Activated CD4-positive, alpha-beta T cell treated with anti-CD3 and anti-CD28 coated beads, Interleukin-2, amount 10 ng/mL, durations not matched to agents 7 days and 5 days (primary cell): ENCODE measurements at regions not wholly inside any gene's neighbourhood (a gene's known extent, or its start where the extent isn't known, plus 50 kb on each side); places are given as distances from the start of the nearest gene placed in this dataset.
"Not testable (repeated sequence)": the region's sequence is repeated elsewhere in the genome, so short reads cannot be mapped to it uniquely, and the experiment has no call there.

ENCODE experiments used
- CTCF ChIA-PET: fragments of 350-600 bp; sonication (Branson Sonifier 250); formaldehyde crosslinking; loops from one replicate; lab custom pipeline; 2021; ENCODE audit warnings: antibody characterized with exemption; lab: Charles Lee
- POLR2A ChIA-PET: fragments of 350-600 bp; sonication (Branson Sonifier 250); formaldehyde crosslinking; loops from one replicate; lab custom pipeline; 2021; ENCODE audit warnings: antibody characterized with exemption; lab: Charles Lee
- DNase-seq: peaks from one replicate; pipeline ENCODE4 v3.0.0-alpha.2; 2020
- H3K27ac Mint-ChIP-seq: one replicate; pipeline ENCODE4 v1.8.0; 2021; ENCODE audit warnings: mild to moderate bottlenecking, moderate library complexity, mixed read lengths
- H3K27me3 Mint-ChIP-seq: one replicate; pipeline ENCODE4 v1.8.0; 2021; ENCODE audit warnings: mixed read lengths
- H3K36me3 Mint-ChIP-seq: one replicate; pipeline ENCODE4 v1.8.0; 2021; ENCODE audit warnings: low read depth, mixed read lengths
- H3K4me1 Mint-ChIP-seq: one replicate; pipeline ENCODE4 v1.8.0; 2021; ENCODE audit warnings: mixed read lengths
- H3K4me3 Mint-ChIP-seq: one replicate; pipeline ENCODE4 v1.8.0; 2021; ENCODE audit warnings: mild to moderate bottlenecking, moderate library complexity, mixed read lengths
- H3K9me3 Mint-ChIP-seq: one replicate; pipeline ENCODE4 v1.8.0; 2021; ENCODE audit warnings: mixed read lengths

DNA sequence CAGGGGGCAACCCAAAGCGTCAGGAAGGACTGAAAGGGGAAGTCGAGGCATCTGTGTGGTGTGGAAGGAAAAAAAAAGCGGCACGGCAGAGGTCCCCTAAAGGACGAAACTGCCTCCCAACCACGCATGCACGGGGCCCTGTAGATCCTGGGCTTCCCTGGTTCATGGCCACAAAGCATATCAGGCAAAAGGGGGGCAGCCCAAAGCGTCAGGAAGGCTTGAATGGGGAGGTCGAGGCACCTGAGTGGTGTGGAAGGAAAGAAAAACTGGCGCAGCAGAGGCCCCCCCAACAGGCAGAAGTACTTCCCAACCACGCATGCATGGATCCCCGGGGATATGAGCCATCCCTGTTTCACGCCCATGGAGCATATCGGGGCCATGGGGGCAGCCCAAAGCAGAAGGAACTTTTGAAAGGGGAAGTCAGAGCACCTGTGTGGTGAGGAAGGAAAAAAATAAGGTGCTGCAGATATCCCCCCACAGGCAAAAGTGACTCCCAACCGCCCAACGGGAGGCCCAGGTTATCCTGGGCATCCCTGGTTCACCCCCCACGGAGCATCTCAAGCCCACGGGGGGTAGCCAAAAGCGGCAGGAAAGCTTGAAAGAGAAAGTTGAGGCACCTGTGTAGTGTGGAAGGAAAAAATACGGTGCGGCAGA lies 581.2 kb downstream of the ALG10 start:
- no peak for DNase-seq
- ChIA-PET CTCF (no interaction called here), POLR2A (no interaction called here)
- Mint-ChIP-seq H3K9me3 (peaks cover 29% of the 10 kb centered on the region), H3K27ac (no peak overlapping the region), H3K27me3 (no peaks in the 10 kb centered on the region), H3K36me3 (no peaks in the 10 kb centered on the region), H3K4me1 (no peaks in the 10 kb centered on the region), H3K4me3 (no peak overlapping the region)

DNA sequence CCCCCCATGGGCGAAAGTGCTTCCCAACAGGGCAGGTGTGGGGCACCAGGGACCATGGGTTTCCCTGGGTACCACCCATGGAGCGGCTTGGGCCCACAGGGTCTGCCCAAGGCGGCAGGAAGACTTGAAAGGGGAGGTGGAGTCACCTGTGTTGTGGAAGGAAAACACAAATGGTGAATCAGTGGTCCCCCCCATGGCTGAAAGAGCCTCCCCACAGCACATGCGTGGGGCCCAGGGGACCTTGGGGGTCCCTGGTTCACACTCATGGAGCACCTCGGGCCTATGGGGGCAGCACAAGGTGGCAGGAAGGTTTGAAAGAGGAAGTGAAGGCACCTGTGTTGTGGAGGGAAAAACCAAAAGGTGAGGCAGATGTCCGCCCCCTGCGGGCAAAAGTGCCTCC lies 581.9 kb downstream of the ALG10 start:
- H3K36me3 Mint-ChIP-seq: no peaks in the 10 kb centered on the region
- H3K9me3 Mint-ChIP-seq: peaks cover 24% of the 10 kb centered on the region
- no peaks in the 10 kb centered on the region for H3K27me3 Mint-ChIP-seq
- no peak overlapping the region for H3K4me3 Mint-ChIP-seq
- H3K4me1 Mint-ChIP-seq: no peaks in the 10 kb centered on the region
- POLR2A ChIA-PET: no interaction called here
- H3K27ac Mint-ChIP-seq: no peak overlapping the region
- DNase-seq: no peak
- CTCF ChIA-PET: no interaction called here

DNA sequence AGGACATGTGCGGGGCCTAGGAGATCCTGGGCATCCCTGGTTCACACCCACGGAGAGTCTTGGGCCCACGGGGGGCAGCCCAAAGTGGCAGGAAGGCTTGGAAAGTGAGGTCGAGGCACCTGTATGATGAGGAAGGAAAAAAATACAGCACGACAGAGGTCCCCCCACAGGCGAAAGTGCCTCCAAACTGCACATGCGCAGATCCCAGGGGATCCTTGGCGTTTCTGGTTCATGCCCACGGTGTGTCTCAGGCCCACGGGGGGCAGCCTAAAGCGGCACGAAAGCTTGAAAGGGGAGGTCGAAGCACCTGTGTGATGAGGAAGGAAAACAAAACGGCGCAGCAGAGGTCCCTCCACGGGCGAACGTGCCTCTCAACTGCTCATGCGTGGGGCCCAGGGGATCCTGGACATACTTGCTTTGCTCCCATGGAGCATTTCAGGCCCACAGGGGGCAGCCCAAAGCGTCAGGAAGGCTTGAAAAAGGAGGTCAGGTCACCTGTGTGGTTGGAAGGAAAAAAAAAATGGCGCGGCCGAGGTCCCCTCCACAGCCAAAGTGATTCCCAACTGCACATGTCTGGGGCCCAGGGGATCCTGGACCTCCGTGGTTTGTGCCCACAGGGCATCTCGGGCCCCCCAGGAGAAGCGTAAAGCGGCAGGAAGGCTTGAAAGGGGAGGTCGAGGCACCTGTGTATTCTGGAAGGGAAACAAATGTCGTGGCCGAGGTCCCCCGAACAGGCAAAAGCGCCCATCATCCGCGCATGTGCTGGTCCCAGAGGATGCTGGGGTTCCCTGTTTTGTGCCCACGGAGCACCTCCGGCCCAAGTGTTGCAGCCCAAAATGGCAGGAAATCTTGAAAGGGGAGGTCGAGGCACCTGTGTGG lies 582.6 kb downstream of the ALG10 start:
- H3K27ac Mint-ChIP-seq: no peak overlapping the region
- DNase-seq: no peak
- H3K36me3 Mint-ChIP-seq: no peaks in the 10 kb centered on the region
- H3K4me3 Mint-ChIP-seq: no peak overlapping the region
- H3K4me1 Mint-ChIP-seq: no peaks in the 10 kb centered on the region
- H3K27me3 Mint-ChIP-seq: no peaks in the 10 kb centered on the region
- peaks cover 24% of the 10 kb centered on the region for H3K9me3 Mint-ChIP-seq
- CTCF ChIA-PET: no interaction called here
- POLR2A ChIA-PET: no interaction called here

DNA sequence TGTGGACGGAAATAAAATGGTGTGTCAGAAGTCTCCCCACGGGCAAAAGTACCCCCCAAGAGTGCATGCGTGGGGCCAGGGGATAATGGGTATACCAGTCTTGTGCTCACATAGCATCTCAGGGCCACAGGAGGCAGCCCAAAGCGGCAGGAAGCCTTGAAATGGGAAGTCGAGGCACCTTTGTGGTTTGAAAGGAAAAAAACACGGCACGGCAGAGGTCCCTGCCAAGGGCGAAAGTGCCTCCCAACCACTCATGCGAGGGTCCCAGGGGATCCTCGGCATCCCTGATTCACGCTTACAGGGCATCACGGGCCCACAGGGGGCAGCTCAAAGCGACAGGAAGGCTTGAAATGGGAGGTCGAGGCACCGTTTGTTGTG lies 583.2 kb downstream of the ALG10 start:
- no peaks in the 10 kb centered on the region for H3K36me3 Mint-ChIP-seq
- DNase-seq: no peak
- no peak overlapping the region for H3K4me3 Mint-ChIP-seq
- no peaks in the 10 kb centered on the region for H3K4me1 Mint-ChIP-seq
- no peaks in the 10 kb centered on the region for H3K27me3 Mint-ChIP-seq
- CTCF ChIA-PET: no interaction called here
- POLR2A ChIA-PET: no interaction called here
- H3K9me3 Mint-ChIP-seq: peaks cover 25% of the 10 kb centered on the region
- H3K27ac Mint-ChIP-seq: no peak overlapping the region

DNA sequence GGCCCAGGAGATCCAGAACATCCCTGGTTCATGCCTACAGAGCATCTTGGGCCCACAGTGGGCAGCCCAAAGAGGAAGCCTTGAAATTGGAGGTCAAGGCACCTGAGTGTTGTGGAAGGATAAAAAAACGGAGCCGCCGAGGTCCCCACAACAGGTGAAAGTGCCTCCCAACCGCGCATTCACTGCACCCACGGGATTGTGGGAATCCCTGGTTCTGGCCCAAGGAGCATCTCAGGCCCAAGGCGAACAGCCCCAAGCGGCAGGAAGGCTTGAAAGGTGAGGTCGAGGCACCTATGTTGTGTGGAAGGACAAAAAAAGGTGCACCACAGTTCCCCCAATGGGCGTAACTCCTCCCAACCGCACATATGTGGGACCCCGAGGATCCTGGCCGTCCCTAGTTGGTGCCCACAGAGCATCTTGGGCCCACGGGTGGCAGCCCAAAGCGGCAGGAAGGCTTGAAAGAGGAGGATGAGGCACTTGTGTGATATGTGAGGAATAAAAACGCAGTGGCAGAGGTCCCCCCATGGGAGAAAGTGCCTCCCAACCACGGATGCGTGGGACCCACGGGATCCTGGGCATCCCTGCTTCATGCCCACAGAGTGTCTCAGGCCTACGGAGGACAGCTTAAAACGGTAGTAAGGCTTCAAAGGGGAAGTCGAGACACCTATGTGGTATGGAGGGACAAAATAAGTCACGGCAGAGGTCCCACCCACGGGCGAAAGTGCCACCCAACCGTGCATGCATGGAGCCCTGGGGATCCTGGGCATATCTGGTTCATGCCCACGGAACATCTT lies 583.9 kb downstream of the ALG10 start:
- ChIA-PET POLR2A (no interaction called here), CTCF (no interaction called here)
- Mint-ChIP-seq H3K4me3 (no peak overlapping the region), H3K27me3 (no peaks in the 10 kb centered on the region), H3K9me3 (peaks cover 25% of the 10 kb centered on the region), H3K27ac (no peak overlapping the region), H3K36me3 (no peaks in the 10 kb centered on the region), H3K4me1 (no peaks in the 10 kb centered on the region)
- DNase-seq: no peak

DNA sequence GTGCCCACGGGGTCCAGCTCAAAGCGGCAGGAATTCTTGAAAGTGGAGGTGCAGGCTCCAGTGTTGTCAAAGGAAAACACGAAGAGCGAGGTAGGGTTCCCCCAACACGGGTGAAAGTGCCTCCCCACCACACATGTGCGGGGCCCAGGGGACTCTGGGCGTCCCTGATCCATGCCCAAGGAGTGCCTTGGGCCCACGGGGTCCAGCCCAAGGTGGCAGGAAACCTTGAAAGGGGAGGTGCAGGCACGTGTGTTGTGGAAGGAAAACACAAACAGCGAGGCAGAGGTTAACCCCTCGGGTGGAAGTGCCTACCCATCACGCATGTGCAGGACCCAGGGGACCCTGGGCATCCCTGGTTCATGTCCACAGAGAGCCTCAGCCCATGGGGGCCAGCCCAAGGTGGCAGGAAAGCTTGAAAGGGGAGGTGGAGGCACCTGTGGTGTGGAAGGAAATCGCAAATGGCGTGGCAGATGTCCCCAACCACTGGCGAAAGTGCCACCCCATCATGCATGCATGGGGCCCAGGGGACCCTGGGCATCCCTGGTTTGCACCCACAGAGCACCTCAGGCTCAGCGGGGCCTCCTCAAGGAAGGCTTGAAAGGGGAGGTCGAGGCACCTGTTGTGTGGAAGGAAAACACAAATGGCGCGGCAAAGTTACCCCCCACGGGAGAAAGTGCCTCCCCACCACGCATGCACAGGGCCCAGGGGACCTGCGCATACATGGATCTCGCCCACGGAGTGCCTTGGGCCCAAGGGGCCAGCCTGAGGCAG lies 584.6 kb downstream of the ALG10 start:
- H3K9me3 Mint-ChIP-seq: peaks cover 22% of the 10 kb centered on the region
- no peak overlapping the region for H3K4me3 Mint-ChIP-seq
- H3K27ac Mint-ChIP-seq: no peak overlapping the region
- DNase-seq: no peak
- no peaks in the 10 kb centered on the region for H3K27me3 Mint-ChIP-seq
- no peaks in the 10 kb centered on the region for H3K4me1 Mint-ChIP-seq
- ChIA-PET POLR2A (no interaction called here), CTCF (no interaction called here)
- H3K36me3 Mint-ChIP-seq: no peaks in the 10 kb centered on the region

DNA sequence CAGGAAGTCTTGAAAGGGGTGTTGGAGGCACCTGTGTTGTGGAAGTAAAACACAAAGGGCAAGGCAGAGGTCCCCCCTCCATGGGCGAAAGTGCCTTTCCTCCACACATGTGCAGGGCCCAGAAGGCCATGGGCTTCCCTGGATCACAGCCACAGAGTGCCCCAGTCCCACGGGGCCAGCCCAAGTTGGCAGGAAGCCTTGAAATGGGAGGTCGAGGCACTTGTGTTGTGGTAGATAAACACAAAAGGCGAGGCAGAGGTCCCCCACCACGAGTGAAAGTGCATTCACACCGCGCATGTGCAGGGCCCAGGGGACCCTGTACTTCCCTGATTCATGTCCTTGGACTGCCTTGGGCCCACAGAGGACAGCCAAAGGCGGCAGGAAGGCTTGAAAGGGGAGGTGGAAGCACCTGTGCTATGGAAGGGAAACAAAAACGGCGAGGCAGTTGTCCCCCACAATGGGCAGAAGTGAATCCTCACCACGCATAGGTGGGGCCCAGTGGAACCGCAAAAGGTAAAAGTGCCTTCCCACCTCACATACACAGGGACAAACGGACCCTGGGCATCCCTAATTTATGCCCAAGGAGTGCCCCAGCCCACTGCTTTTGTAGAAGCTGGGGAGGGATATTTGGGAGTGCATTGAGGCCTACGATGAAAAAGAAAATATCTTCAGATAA lies 585.4 kb downstream of the ALG10 start:
- DNase-seq: no peak
- ChIA-PET POLR2A (no interaction called here), CTCF (no interaction called here)
- no peak overlapping the region for H3K27ac Mint-ChIP-seq
- H3K27me3 Mint-ChIP-seq: no peaks in the 10 kb centered on the region
- no peaks in the 10 kb centered on the region for H3K36me3 Mint-ChIP-seq
- H3K4me1 Mint-ChIP-seq: no peaks in the 10 kb centered on the region
- no peak overlapping the region for H3K4me3 Mint-ChIP-seq
- peaks cover 27% of the 10 kb centered on the region for H3K9me3 Mint-ChIP-seq

DNA sequence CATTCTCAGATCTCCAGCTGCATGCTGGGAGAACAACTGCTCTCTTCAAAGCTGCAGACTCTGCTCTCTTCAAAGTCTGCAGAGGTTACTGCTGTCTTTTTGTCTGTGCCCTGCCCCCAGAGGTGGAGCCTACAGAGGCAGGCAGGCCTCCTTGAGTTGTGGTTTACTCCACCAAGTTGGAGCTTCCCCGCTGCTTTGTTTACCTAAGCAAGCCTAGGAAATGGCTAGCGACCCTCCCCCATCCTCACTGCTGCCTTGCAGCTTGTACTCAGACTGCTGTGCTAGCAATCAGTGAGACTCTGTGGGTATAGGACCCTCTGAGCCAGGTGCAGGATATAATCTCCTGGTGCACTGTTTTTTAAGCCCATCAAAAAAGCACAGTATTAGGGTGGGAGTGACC lies 591.7 kb downstream of the ALG10 start:
- POLR2A ChIA-PET, H3K4me3 Mint-ChIP-seq, H3K27me3 Mint-ChIP-seq, H3K36me3 Mint-ChIP-seq, H3K4me1 Mint-ChIP-seq, DNase-seq, CTCF ChIA-PET, H3K27ac Mint-ChIP-seq: not testable (repeated sequence)
- H3K9me3 Mint-ChIP-seq: peaks cover 45% of the 10 kb centered on the region

DNA sequence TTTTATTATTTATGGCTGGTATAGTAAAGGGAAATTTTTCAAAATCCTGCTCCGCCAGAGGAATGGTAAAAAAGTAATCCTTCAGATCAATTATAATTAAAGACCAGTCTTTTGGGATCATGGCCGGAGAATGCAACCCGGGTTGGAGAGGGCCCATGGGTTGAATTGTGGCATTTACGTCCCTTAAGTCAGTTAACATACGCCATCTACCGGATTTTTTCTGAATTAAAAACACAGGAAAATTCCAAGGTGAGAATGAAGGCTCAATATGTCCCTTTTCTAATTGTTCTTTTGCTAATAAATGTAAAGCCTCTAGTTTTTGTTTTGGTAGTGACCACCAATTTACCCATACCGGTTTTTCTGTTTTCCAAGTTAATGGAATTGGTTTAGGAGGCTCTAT lies 602.8 kb downstream of the ALG10 start:
- CTCF ChIA-PET: no interaction called here
- Mint-ChIP-seq H3K27ac (no peak overlapping the region), H3K4me1 (no peaks in the 10 kb centered on the region), H3K36me3 (no peaks in the 10 kb centered on the region), H3K9me3 (peaks cover 21% of the 10 kb centered on the region), H3K4me3 (no peak overlapping the region), H3K27me3 (no peaks in the 10 kb centered on the region)
- POLR2A ChIA-PET: no interaction called here
- no peak for DNase-seq

DNA sequence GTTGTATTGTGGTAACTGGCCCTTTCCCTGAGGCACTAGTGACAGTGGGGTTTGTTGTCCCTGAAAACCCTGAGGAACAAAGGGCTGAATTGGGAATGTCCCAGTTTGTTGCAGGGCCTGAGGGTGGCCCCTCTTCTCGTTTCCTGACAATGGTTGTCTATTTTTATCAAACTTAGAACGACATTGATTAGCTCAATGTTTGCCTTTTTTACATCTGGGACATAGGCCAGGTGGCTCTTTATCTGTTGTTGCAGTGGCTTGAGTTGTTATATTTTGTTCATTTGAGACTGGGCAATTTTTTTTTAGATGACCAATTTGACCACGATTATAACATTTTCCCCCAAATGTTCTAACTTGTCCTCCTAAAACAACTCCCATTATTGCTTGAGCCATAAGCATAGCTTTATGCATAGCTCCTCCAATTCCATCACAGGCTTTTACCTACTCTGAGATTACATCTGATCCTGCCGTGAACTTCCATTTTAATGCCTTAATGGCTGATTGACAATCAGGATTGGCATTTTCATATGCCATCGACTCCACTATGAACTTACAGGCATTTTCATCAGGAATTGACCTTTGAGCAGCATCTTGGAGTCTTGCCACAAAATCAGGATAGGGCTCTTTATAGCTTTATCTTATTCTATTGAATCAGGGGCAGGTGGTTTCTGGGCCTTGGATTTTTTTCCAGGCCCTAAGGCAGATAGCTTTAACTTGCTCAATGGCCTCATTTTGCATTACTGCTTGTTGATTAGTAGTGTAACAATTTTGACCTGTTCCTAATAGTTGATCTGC lies 604.3 kb downstream of the ALG10 start:
- ChIA-PET POLR2A (no interaction called here), CTCF (no interaction called here)
- no peak for DNase-seq
- no peaks in the 10 kb centered on the region for H3K27me3 Mint-ChIP-seq
- no peak overlapping the region for H3K27ac Mint-ChIP-seq
- H3K4me1 Mint-ChIP-seq: no peaks in the 10 kb centered on the region
- H3K4me3 Mint-ChIP-seq: no peak overlapping the region
- peaks cover 23% of the 10 kb centered on the region for H3K9me3 Mint-ChIP-seq
- H3K36me3 Mint-ChIP-seq: no peaks in the 10 kb centered on the region
